ENCODE measurements at regions not wholly inside any gene's neighbourhood (a gene's known extent, or its start where the extent isn't known, plus 50 kb on each side); places are given as distances from the start of the nearest gene placed in this dataset.

GRCh38 chr6:104607501-104607900 lies 252.2 kb downstream of the HACE1 start:
- TF ChIP-seq CTCF (IDR thresholded peaks at IDR 0.05) (no peak), POLR2A (IDR thresholded peaks at IDR 0.05) (no peak)
